OCI-LY7 (cell line): ENCODE measurements at regions not wholly inside any gene's neighbourhood (a gene's known extent, or its start where the extent isn't known, plus 50 kb on each side); places are given as distances from the start of the nearest gene placed in this dataset.

ENCODE experiments used
- BruUV-seq: library from RNA; stranded (reverse); fragments of 400-500 nt; replicated peaks from 2 replicates; lab custom pipeline; 2021; lab: Mats Ljungman, UMichigan
- CTCF ChIA-PET: fragments of 300-600 bp; sonication (Branson Sonifier 250); formaldehyde crosslinking; loops from one replicate; lab custom pipeline; 2022; ENCODE audit warnings: antibody characterized with exemption; ENCODE audit not compliant: unreplicated experiment; lab: Charles Lee
- POLR2A ChIA-PET: fragments of 300-600 bp; sonication (Branson Sonifier 250); formaldehyde crosslinking; loops from one replicate; lab custom pipeline; 2022; ENCODE audit warnings: antibody characterized with exemption; lab: Charles Lee
- DNase-seq: peaks from one replicate; pipeline ENCODE4 v3.0.0-alpha.2; 2015; ENCODE audit warnings: low spot score
- H2AFZ ChIP-seq: fragments of 200-600 bp; sonication (generic), shearing (Covaris generic); 2 replicates; pipeline ENCODE4 v1.6.1; 2014; ENCODE audit warnings: mild to moderate bottlenecking, antibody characterized with exemption, low read length, moderate library complexity
- H3K27ac ChIP-seq: fragments of 200-600 bp; sonication (generic); 2 replicates; pipeline ENCODE4 v1.5.1; 2014; ENCODE audit warnings: mixed run types, low read depth, mild to moderate bottlenecking, moderate library complexity, low read length, inconsistent platforms; ENCODE audit not compliant: poor library complexity, severe bottlenecking
- H3K36me3 ChIP-seq: fragments of 200-600 bp; sonication (generic); 2 replicates; pipeline ENCODE4 v1.6.1; 2014; ENCODE audit warnings: mild to moderate bottlenecking, antibody characterized with exemption, low read length, moderate library complexity, mixed read lengths; ENCODE audit not compliant: insufficient read depth
- H3K4me1 ChIP-seq: fragments of 200-600 bp; sonication (generic); 2 replicates; pipeline ENCODE4 v1.5.1; 2014; ENCODE audit warnings: mild to moderate bottlenecking, low read length; ENCODE audit not compliant: insufficient read depth, poor library complexity, severe bottlenecking
- H3K4me2 ChIP-seq: fragments of 200-600 bp; sonication (generic); 2 replicates; pipeline ENCODE4 v1.6.1; 2014; ENCODE audit warnings: mild to moderate bottlenecking, low read length
- H3K4me3 ChIP-seq: fragments of 200-600 bp; sonication (generic); 2 replicates; pipeline ENCODE4 v1.5.1; 2014; ENCODE audit warnings: mild to moderate bottlenecking, low read depth, low read length; ENCODE audit not compliant: poor library complexity, severe bottlenecking
- H3K79me2 ChIP-seq: fragments of 200-600 bp; sonication (generic); 2 replicates; pipeline ENCODE4 v1.6.1; 2016; ENCODE audit warnings: low read depth, mild to moderate bottlenecking, low read length, moderate library complexity, mixed read lengths; ENCODE audit not compliant: insufficient read depth
- H3K9me2 ChIP-seq: fragments of 200-600 bp; sonication (generic); 2 replicates; pipeline ENCODE4 v1.6.1; 2016; ENCODE audit warnings: mild to moderate bottlenecking, low read length, mixed read lengths; ENCODE audit not compliant: insufficient read depth
- H3K9me3 ChIP-seq: fragments of 200-600 bp; sonication (generic); 2 replicates; pipeline ENCODE4 v1.6.1; 2014; ENCODE audit warnings: mild to moderate bottlenecking, mixed run types, low read length, mixed read lengths
- H4K20me1 ChIP-seq: fragments of 200-600 bp; sonication (generic); 2 replicates; pipeline ENCODE4 v1.6.1; 2014; ENCODE audit warnings: mild to moderate bottlenecking, antibody characterized with exemption, low read length, moderate library complexity, mixed read lengths; ENCODE audit not compliant: insufficient read depth
- EZH2phosphoT487 ChIP-seq: fragments of 200-600 bp; sonication (generic); IDR thresholded peaks from 2 replicates; pipeline ENCODE4 v1.6.1; 2018; ENCODE audit warnings: low read depth, borderline replicate concordance, mild to moderate bottlenecking, mixed run types, antibody characterized with exemption, low read length, moderate library complexity, mixed read lengths
- intact Hi-C: fragments of 100-400 bp; cut with micrococcal nuclease; formaldehyde crosslinking; loops from one replicate; pipeline ENCODE4 v1.10.0; 2022; ENCODE audit not compliant: unreplicated experiment
- TF ChIP-seq, protein P1 (sequence below): fragments of 200-600 bp; sonication (generic); conservative IDR thresholded peaks from 2 replicates; pipeline ENCODE4 v1.5.1; 2014; ENCODE audit warnings: mild to moderate bottlenecking, antibody characterized with exemption, low read length, moderate library complexity, mixed read lengths

DNA sequence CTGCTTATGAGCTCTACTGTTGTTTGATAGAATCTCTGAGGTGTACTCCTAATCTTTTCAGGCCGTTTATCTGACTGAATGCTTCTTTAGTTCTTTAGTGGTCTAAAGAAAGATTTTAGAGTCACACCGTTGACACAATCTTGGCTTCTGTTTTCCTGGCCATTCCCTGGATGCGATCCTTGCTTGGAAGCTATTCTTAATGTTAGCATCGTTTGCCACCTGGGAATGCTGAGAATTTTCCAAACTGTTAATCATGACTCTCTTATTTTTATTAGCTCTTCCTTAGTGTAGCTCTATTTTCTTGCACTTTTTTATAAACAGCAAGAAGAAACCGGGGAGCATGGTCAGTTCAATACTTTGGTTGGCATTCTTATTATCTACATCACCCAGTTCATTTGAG, 281.0 kb upstream of the PCDH20 start:
- ChIA-PET CTCF (no interaction called here), POLR2A (interaction anchor here (0.5 kb wide), 1 partner anchor 653 kb away, joined by 3 read pairs; no protein-coding TSS in a partner anchor)
- no peaks in the 10 kb centered on the region for H3K4me1 ChIP-seq
- intact Hi-C loops: no loop called here
- no peaks in the 10 kb centered on the region for H4K20me1 ChIP-seq
- no peaks in the 10 kb centered on the region for H3K9me2 ChIP-seq
- H3K4me2 ChIP-seq: no peak overlapping the region
- BruUV-seq: no TSS peak
- no peaks in the 10 kb centered on the region for H3K9me3 ChIP-seq
- H2AFZ ChIP-seq: no peak overlapping the region
- TF ChIP-seq EZH2phosphoT487: no peak
- TF ChIP-seq, protein P1, sequence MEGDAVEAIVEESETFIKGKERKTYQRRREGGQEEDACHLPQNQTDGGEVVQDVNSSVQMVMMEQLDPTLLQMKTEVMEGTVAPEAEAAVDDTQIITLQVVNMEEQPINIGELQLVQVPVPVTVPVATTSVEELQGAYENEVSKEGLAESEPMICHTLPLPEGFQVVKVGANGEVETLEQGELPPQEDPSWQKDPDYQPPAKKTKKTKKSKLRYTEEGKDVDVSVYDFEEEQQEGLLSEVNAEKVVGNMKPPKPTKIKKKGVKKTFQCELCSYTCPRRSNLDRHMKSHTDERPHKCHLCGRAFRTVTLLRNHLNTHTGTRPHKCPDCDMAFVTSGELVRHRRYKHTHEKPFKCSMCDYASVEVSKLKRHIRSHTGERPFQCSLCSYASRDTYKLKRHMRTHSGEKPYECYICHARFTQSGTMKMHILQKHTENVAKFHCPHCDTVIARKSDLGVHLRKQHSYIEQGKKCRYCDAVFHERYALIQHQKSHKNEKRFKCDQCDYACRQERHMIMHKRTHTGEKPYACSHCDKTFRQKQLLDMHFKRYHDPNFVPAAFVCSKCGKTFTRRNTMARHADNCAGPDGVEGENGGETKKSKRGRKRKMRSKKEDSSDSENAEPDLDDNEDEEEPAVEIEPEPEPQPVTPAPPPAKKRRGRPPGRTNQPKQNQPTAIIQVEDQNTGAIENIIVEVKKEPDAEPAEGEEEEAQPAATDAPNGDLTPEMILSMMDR: no peak
- H3K79me2 ChIP-seq: no peaks in the 10 kb centered on the region
- H3K4me3 ChIP-seq: no peak overlapping the region
- no peak for DNase-seq
- H3K36me3 ChIP-seq: no peaks in the 10 kb centered on the region
- no peak overlapping the region for H3K27ac ChIP-seq

DNA sequence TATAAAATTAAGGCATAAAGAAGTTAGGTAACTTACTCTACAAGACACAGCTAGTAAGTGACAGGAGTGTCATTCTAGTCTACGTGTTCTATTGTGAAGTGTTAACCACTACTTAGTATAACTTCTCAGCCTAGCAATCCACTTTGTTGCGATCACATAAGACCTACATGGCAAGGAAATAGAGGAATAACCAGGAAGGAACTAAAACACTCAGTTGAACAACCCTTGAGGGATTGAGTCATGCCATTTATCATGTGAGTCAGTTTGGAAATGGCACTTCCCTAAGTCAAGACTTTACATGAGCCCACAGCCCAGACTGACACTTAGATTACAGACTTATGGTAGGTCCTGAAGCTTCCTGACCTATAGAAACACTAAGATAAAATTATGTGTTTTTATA, 279.5 kb upstream of the PCDH20 start:
- H3K36me3 ChIP-seq: no peaks in the 10 kb centered on the region
- no peak for DNase-seq
- no peak overlapping the region for H3K4me2 ChIP-seq
- H3K9me3 ChIP-seq: no peaks in the 10 kb centered on the region
- no peak overlapping the region for H3K27ac ChIP-seq
- no peaks in the 10 kb centered on the region for H4K20me1 ChIP-seq
- TF ChIP-seq, protein P1: no peak
- TF ChIP-seq EZH2phosphoT487: no peak
- no peaks in the 10 kb centered on the region for H3K79me2 ChIP-seq
- no peaks in the 10 kb centered on the region for H3K4me1 ChIP-seq
- BruUV-seq: no TSS peak
- no peak overlapping the region for H2AFZ ChIP-seq
- H3K9me2 ChIP-seq: no peaks in the 10 kb centered on the region
- POLR2A ChIA-PET: no interaction called here
- no peak overlapping the region for H3K4me3 ChIP-seq
- intact Hi-C loops: no loop called here
- CTCF ChIA-PET: no interaction called here

DNA sequence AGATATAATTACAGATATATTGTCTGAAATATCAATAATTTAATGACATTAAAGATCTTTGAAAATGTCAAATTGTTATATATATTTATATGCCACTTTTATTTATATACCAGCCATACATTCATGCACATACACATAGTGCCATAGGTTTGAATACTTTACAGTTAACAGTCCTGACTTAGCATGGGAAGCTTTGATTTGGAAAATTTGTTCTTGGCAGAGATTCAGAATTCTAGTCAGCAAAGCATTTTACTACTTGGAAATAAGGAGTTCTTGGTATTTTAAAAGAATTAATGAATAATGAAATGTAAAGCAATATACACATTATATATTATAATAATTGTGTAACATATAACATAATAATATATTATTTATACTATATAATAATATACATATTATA, 277.0 kb upstream of the PCDH20 start:
- intact Hi-C loops: no loop called here
- BruUV-seq: no TSS peak
- no peaks in the 10 kb centered on the region for H3K36me3 ChIP-seq
- H3K79me2 ChIP-seq: no peaks in the 10 kb centered on the region
- no peak overlapping the region for H3K4me2 ChIP-seq
- no peak overlapping the region for H2AFZ ChIP-seq
- H3K27ac ChIP-seq: no peak overlapping the region
- H4K20me1 ChIP-seq: no peaks in the 10 kb centered on the region
- no peak for TF ChIP-seq EZH2phosphoT487
- TF ChIP-seq, protein P1: no peak
- no peak overlapping the region for H3K4me3 ChIP-seq
- no peaks in the 10 kb centered on the region for H3K9me3 ChIP-seq
- ChIA-PET POLR2A (no interaction called here), CTCF (no interaction called here)
- DNase-seq: no peak
- no peaks in the 10 kb centered on the region for H3K4me1 ChIP-seq
- H3K9me2 ChIP-seq: no peaks in the 10 kb centered on the region
